KMS-11 (cell line): ENCODE measurements at regions not wholly inside any gene's neighbourhood (a gene's known extent, or its start where the extent isn't known, plus 50 kb on each side); places are given as distances from the start of the nearest gene placed in this dataset.

ENCODE experiments used
- H2AFZ ChIP-seq: fragments of 200-600 bp; sonication (generic); 2 replicates; pipeline ENCODE4 v1.6.1; 2016; ENCODE audit warnings: antibody characterized with exemption, mixed run types, low read depth
- H3K27ac ChIP-seq: fragments of 200-600 bp; sonication (generic); 2 replicates; pipeline ENCODE4 v1.6.1; 2016; ENCODE audit warnings: mild to moderate bottlenecking, mixed run types
- H3K27me3 ChIP-seq: fragments of 200-600 bp; sonication (generic); 2 replicates; pipeline ENCODE4 v1.6.1; 2017; ENCODE audit warnings: mild to moderate bottlenecking, low read depth, mixed run types, moderate library complexity; ENCODE audit not compliant: insufficient read depth
- H3K36me3 ChIP-seq: fragments of 200-600 bp; sonication (generic); 2 replicates; pipeline ENCODE4 v1.6.1; 2017; ENCODE audit warnings: mild to moderate bottlenecking, mixed run types; ENCODE audit not compliant: insufficient read depth
- H3K4me1 ChIP-seq: fragments of 200-600 bp; sonication (generic); 2 replicates; pipeline ENCODE4 v1.6.1; 2016; ENCODE audit warnings: mild to moderate bottlenecking, low read depth, mixed run types; ENCODE audit not compliant: poor library complexity, severe bottlenecking
- H3K4me2 ChIP-seq: fragments of 200-600 bp; sonication (generic); 2 replicates; pipeline ENCODE4 v1.7.0; 2016; ENCODE audit warnings: mild to moderate bottlenecking, mixed run types
- H3K4me3 ChIP-seq: fragments of 200-600 bp; sonication (generic); IDR thresholded peaks from 2 replicates; pipeline ENCODE4 v1.6.1; 2017; ENCODE audit warnings: low read depth, low read length, mixed read lengths; ENCODE audit not compliant: insufficient read depth
- H3K79me2 ChIP-seq: fragments of 200-600 bp; sonication (generic); 2 replicates; pipeline ENCODE4 v1.6.1; 2016; ENCODE audit warnings: low read depth, mixed run types; ENCODE audit not compliant: insufficient read depth
- H3K9ac ChIP-seq: fragments of 200-600 bp; sonication (generic); 2 replicates; pipeline ENCODE4 v1.6.1; 2016; ENCODE audit warnings: mild to moderate bottlenecking, mixed run types
- H4K20me1 ChIP-seq: fragments of 200-600 bp; sonication (generic); 2 replicates; pipeline ENCODE4 v1.6.1; 2016; ENCODE audit warnings: mild to moderate bottlenecking, mixed run types; ENCODE audit not compliant: insufficient read depth
- CTCF ChIP-seq: fragments of 200-600 bp; sonication (generic); conservative IDR thresholded peaks from 2 replicates; pipeline ENCODE4 v1.6.1; 2017; ENCODE audit warnings: low read depth, mild to moderate bottlenecking, antibody characterized with exemption, low read length, moderate library complexity, mixed read lengths

GRCh38 chr14:98835825-98836100 lies 436.2 kb downstream of the BCL11B start:
- Histone ChIP-seq H3K4me2 (no peak overlapping the region), H2AFZ (no peak overlapping the region), H3K27ac (no peak overlapping the region), H3K27me3 (no peaks in the 10 kb centered on the region), H3K79me2 (no peaks in the 10 kb centered on the region), H3K4me1 (no peaks in the 10 kb centered on the region), H3K36me3 (no peaks in the 10 kb centered on the region), H4K20me1 (no peaks in the 10 kb centered on the region), H3K4me3 (no peak overlapping the region), H3K9ac (no peak overlapping the region)
- TF ChIP-seq CTCF: no peak

- TF ChIP-seq CTCF: no peak
- Histone ChIP-seq H4K20me1 (no peaks in the 10 kb centered on the region), H3K36me3 (no peaks in the 10 kb centered on the region), H3K79me2 (no peaks in the 10 kb centered on the region), H3K27ac (no peak overlapping the region), H3K4me2 (no peak overlapping the region), H3K9ac (no peak overlapping the region), H2AFZ (no peak overlapping the region), H3K4me3 (no peak overlapping the region), H3K4me1 (no peaks in the 10 kb centered on the region), H3K27me3 (no peaks in the 10 kb centered on the region)
Observed at GRCh38 chr14:98840091-98840490, 431.9 kb downstream of the BCL11B start.

GRCh38 chr14:98840511-98840910 lies 431.5 kb downstream of the BCL11B start:
- Histone ChIP-seq H3K4me3 (no peak overlapping the region), H4K20me1 (no peaks in the 10 kb centered on the region), H3K9ac (no peak overlapping the region), H3K4me2 (no peak overlapping the region), H3K4me1 (no peaks in the 10 kb centered on the region), H3K27ac (no peak overlapping the region), H3K36me3 (no peaks in the 10 kb centered on the region), H3K27me3 (no peaks in the 10 kb centered on the region), H3K79me2 (no peaks in the 10 kb centered on the region), H2AFZ (no peak overlapping the region)
- TF ChIP-seq CTCF: no peak

GRCh38 chr14:98844456-98844855 lies 427.5 kb downstream of the BCL11B start:
- H4K20me1 ChIP-seq: no peaks in the 10 kb centered on the region
- no peak overlapping the region for H2AFZ ChIP-seq
- no peak for TF ChIP-seq CTCF
- H3K4me2 ChIP-seq: no peak overlapping the region
- no peak overlapping the region for H3K27ac ChIP-seq
- no peak overlapping the region for H3K9ac ChIP-seq
- H3K4me3 ChIP-seq: no peak overlapping the region
- no peaks in the 10 kb centered on the region for H3K36me3 ChIP-seq
- H3K79me2 ChIP-seq: no peaks in the 10 kb centered on the region
- no peaks in the 10 kb centered on the region for H3K4me1 ChIP-seq
- H3K27me3 ChIP-seq: no peaks in the 10 kb centered on the region
